ENCODE measurements at regions not wholly inside any gene's neighbourhood (a gene's known extent, or its start where the extent isn't known, plus 50 kb on each side); places are given as distances from the start of the nearest gene placed in this dataset.

GRCh38 chr14:82710267-82710841 lies 1176.7 kb upstream of the SEL1L start:
- peak; percentile 1 for DNase-seq (ENCODE audit: low read depth)

GRCh38 chr14:82719617-82720016 lies 1186.0 kb upstream of the SEL1L start:
- DNase-seq (ENCODE audit: low read depth) = no peak

GRCh38 chr14:82720431-82720830 lies 1186.8 kb upstream of the SEL1L start:
- DNase-seq (ENCODE audit: low read depth) = no peak

- DNase-seq (ENCODE audit: low read depth) = no peak
These were observed 1187.3 kb upstream of the SEL1L start for GRCh38 chr14:82720946-82721345.

- no peak for DNase-seq (ENCODE audit: low read depth)
These were observed 1190.7 kb upstream of the SEL1L start for GRCh38 chr14:82724316-82724715.

GRCh38 chr14:82725213-82725612 lies 1191.6 kb upstream of the SEL1L start:
- no peak for DNase-seq (ENCODE audit: low read depth)

- no peak for DNase-seq (ENCODE audit: low read depth)
These were observed 1197.9 kb upstream of the SEL1L start for GRCh38 chr14:82731526-82731925.

- DNase-seq (ENCODE audit: low read depth) = no peak
These were observed 1206.9 kb upstream of the SEL1L start for GRCh38 chr14:82740547-82740946.

GRCh38 chr14:82755476-82755875 lies 1221.8 kb upstream of the SEL1L start:
- no peak for DNase-seq (ENCODE audit: low read depth)

- no peak for DNase-seq (ENCODE audit: low read depth)
These were observed 1222.3 kb upstream of the SEL1L start for GRCh38 chr14:82755923-82756322.

GRCh38 chr14:82757776-82758175 lies 1224.1 kb upstream of the SEL1L start:
- DNase-seq (ENCODE audit: low read depth) = no peak

- no peak for DNase-seq (ENCODE audit: low read depth)
These were observed 1226.0 kb upstream of the SEL1L start for GRCh38 chr14:82759656-82760055.

- DNase-seq (ENCODE audit: low read depth) = no peak
These were observed 1232.5 kb upstream of the SEL1L start for GRCh38 chr14:82766123-82766522.

GRCh38 chr14:82766996-82767395 lies 1233.3 kb upstream of the SEL1L start:
- no peak for DNase-seq (ENCODE audit: low read depth)

GRCh38 chr14:82776958-82777357 lies 1243.3 kb upstream of the SEL1L start:
- DNase-seq (ENCODE audit: low read depth) = no peak

GRCh38 chr14:82778008-82778590 lies 1244.4 kb upstream of the SEL1L start:
- DNase-seq (ENCODE audit: low read depth) = no peak

GRCh38 chr14:82778601-82779000 lies 1244.9 kb upstream of the SEL1L start:
- no peak for DNase-seq (ENCODE audit: low read depth)

- DNase-seq (ENCODE audit: low read depth) = no peak
These were observed 1245.6 kb upstream of the SEL1L start for GRCh38 chr14:82779301-82779700.

- no peak for DNase-seq (ENCODE audit: low read depth)
These were observed 1252.3 kb upstream of the SEL1L start for GRCh38 chr14:82785756-82786482.

GRCh38 chr14:82786483-82786880 lies 1252.8 kb upstream of the SEL1L start:
- no peak for DNase-seq (ENCODE audit: low read depth)

- DNase-seq (ENCODE audit: low read depth) = no peak
These were observed 1262.4 kb upstream of the SEL1L start for GRCh38 chr14:82796086-82796485.

- no peak for DNase-seq (ENCODE audit: low read depth)
These were observed 1264.6 kb upstream of the SEL1L start for GRCh38 chr14:82798276-82798675.
